HepG2 (cell line): ENCODE measurements at regions not wholly inside any gene's neighbourhood (a gene's known extent, or its start where the extent isn't known, plus 50 kb on each side); places are given as distances from the start of the nearest gene placed in this dataset.

ENCODE experiments used
- ADNP ChIP-seq: sonication (generic); formaldehyde crosslinking; IDR thresholded peaks from 2 replicates; pipeline ENCODE4 v1.4.0; 2020; ENCODE audit warnings: missing genetic modification reagents
- ASH2L ChIP-seq: fragments of 300-600, 200-600 bp; sonication (generic); IDR thresholded peaks from 2 replicates; pipeline ENCODE4 v1.7.0; 2017; ENCODE audit warnings: low read depth, mild to moderate bottlenecking, moderate library complexity, mixed read lengths, low read length; ENCODE audit not compliant: insufficient read length
- ESRRA ChIP-seq: sonication (generic); formaldehyde crosslinking; IDR thresholded peaks from 2 replicates; pipeline ENCODE4 v1.5.1; 2020; ENCODE audit warnings: mild to moderate bottlenecking, low read depth, missing genetic modification reagents
- FOXK1 ChIP-seq: sonication (generic); formaldehyde crosslinking; IDR thresholded peaks from 2 replicates; pipeline ENCODE4 v1.4.0; 2020; ENCODE audit warnings: low read depth, missing genetic modification reagents, borderline replicate concordance
- HBP1 ChIP-seq: IDR thresholded peaks from 2 replicates; pipeline ENCODE4 v1.6.1; 2016; ENCODE audit warnings: low read depth, control low read depth
- LBX2 ChIP-seq: sonication (generic); formaldehyde crosslinking; IDR thresholded peaks from 2 replicates; pipeline ENCODE4 v1.5.0; 2020; ENCODE audit warnings: missing genetic modification reagents, mild to moderate bottlenecking, borderline replicate concordance
- MTF2 ChIP-seq: sonication (generic); formaldehyde crosslinking; IDR thresholded peaks from 2 replicates; pipeline ENCODE4 v1.5.0; 2020; ENCODE audit warnings: missing genetic modification reagents, borderline replicate concordance
- NAIF1 ChIP-seq: sonication (generic); formaldehyde crosslinking; IDR thresholded peaks from 2 replicates; pipeline ENCODE4 v1.5.0; 2020; ENCODE audit warnings: mild to moderate bottlenecking, missing genetic modification reagents, borderline replicate concordance
- NCOA1 ChIP-seq: sonication (generic); formaldehyde crosslinking; IDR thresholded peaks from 2 replicates; pipeline ENCODE4 v1.9.0; 2021; ENCODE audit warnings: missing genetic modification reagents
- NR2C2 ChIP-seq: sonication (generic); formaldehyde crosslinking; IDR thresholded peaks from 2 replicates; pipeline ENCODE4 v1.4.0; 2020; ENCODE audit warnings: missing genetic modification reagents, mild to moderate bottlenecking, moderate library complexity, borderline replicate concordance
- RARG ChIP-seq: sonication (generic); formaldehyde crosslinking; IDR thresholded peaks from 2 replicates; pipeline ENCODE4 v1.4.0; 2020; ENCODE audit warnings: low read depth, mild to moderate bottlenecking, missing genetic modification reagents
- SAP130 ChIP-seq: IDR thresholded peaks from 2 replicates; pipeline ENCODE4 v1.6.1; 2016; ENCODE audit warnings: low read depth
- SMAD3 ChIP-seq: sonication (generic); formaldehyde crosslinking; IDR thresholded peaks from 2 replicates; pipeline ENCODE4 v1.4.0; 2020; ENCODE audit warnings: missing genetic modification reagents
- SP4 ChIP-seq: sonication (generic); formaldehyde crosslinking; IDR thresholded peaks from 2 replicates; pipeline ENCODE4 v1.8.1; 2023; ENCODE audit warnings: mild to moderate bottlenecking, missing genetic modification reagents
- TAF1 ChIP-seq: sonication (generic); formaldehyde crosslinking; IDR thresholded peaks from 2 replicates; pipeline ENCODE4 v1.4.0; 2020; ENCODE audit warnings: missing genetic modification reagents
- TBX3 ChIP-seq: fragments of 450-650 bp; IDR thresholded peaks from 2 replicates; pipeline ENCODE4 v1.6.1; 2017; ENCODE audit warnings: antibody characterized with exemption, mild to moderate bottlenecking, inconsistent platforms, borderline replicate concordance
- TFDP2 ChIP-seq: sonication (generic); formaldehyde crosslinking; IDR thresholded peaks from 2 replicates; pipeline ENCODE4 v1.4.0; 2020; ENCODE audit warnings: missing genetic modification reagents
- ZFP36L1 ChIP-seq: sonication (generic); formaldehyde crosslinking; IDR thresholded peaks from 2 replicates; pipeline ENCODE4 v1.8.0; 2022; ENCODE audit warnings: mild to moderate bottlenecking, missing genetic modification reagents, moderate library complexity
- ZNF10 ChIP-seq: sonication (generic); formaldehyde crosslinking; IDR thresholded peaks from 2 replicates; pipeline ENCODE4 v1.4.0; 2020; ENCODE audit warnings: mild to moderate bottlenecking, low read depth, missing genetic modification reagents, borderline replicate concordance
- ZNF280B ChIP-seq: sonication (generic); formaldehyde crosslinking; IDR thresholded peaks from 2 replicates; pipeline ENCODE4 v1.5.0; 2020; ENCODE audit warnings: missing genetic modification reagents, mild to moderate bottlenecking, borderline replicate concordance
- ZNF33A ChIP-seq: sonication (generic); formaldehyde crosslinking; IDR thresholded peaks from 2 replicates; pipeline ENCODE4 v1.5.1; 2020; ENCODE audit warnings: missing genetic modification reagents, mild to moderate bottlenecking, moderate library complexity, borderline replicate concordance
- ZNF432 ChIP-seq: sonication (generic); formaldehyde crosslinking; IDR thresholded peaks from 2 replicates; pipeline ENCODE4 v1.5.0; 2020; ENCODE audit warnings: missing genetic modification reagents, mild to moderate bottlenecking, borderline replicate concordance
- ZNF549 ChIP-seq: sonication (generic); formaldehyde crosslinking; IDR thresholded peaks from 2 replicates; pipeline ENCODE4 v1.5.0; 2020; ENCODE audit warnings: missing genetic modification reagents
- ZNF558 ChIP-seq: sonication (generic); formaldehyde crosslinking; IDR thresholded peaks from 2 replicates; pipeline ENCODE4 v1.9.0; 2022; ENCODE audit warnings: mild to moderate bottlenecking, missing genetic modification reagents, borderline replicate concordance
- ZNF629 ChIP-seq: sonication (generic); formaldehyde crosslinking; conservative IDR thresholded peaks from 2 replicates; pipeline ENCODE4 v1.5.0; 2020; ENCODE audit warnings: missing genetic modification reagents
- ZNF709 ChIP-seq: sonication (generic); formaldehyde crosslinking; IDR thresholded peaks from 2 replicates; pipeline ENCODE4 v1.5.0; 2020; ENCODE audit warnings: mild to moderate bottlenecking, missing genetic modification reagents
- ZNF761 ChIP-seq: sonication (generic); formaldehyde crosslinking; conservative IDR thresholded peaks from 2 replicates; pipeline ENCODE4 v1.4.0; 2020; ENCODE audit warnings: mild to moderate bottlenecking, missing genetic modification reagents

GRCh38 chr12:124389138-124389724 is 94.3 kb downstream of the RFLNA start (continued):
- TF ChIP-seq LBX2 (CRISPR knock-in tag) (no peak), SP4 (CRISPR knock-in tag) (no peak), ZNF549 (CRISPR knock-in tag) (no peak), ZNF761 (CRISPR knock-in tag) (peak; percentile 75; the same call in 1 of the 2 replicates), ZNF558 (no peak), TFDP2 (peak; percentile 26; the same call in 1 of the 2 replicates), ADNP (CRISPR knock-in tag) (no peak), FOXK1 (CRISPR knock-in tag) (0 out of 2 replicates have a peak, but pooled peaks have one; percentile 19), ZNF33A (CRISPR knock-in tag) (no peak), MTF2 (no peak), SMAD3 (CRISPR knock-in tag) (no peak), ZNF629 (CRISPR knock-in tag) (peak; percentile 43; the same call in 1 of the 2 replicates), ZNF280B (CRISPR knock-in tag) (0 out of 2 replicates have a peak, but pooled peaks have one; percentile 60), TAF1 (peak; percentile 29; the same call in 1 of the 2 replicates), NR2C2 (CRISPR knock-in tag) (peak; percentile 40; the same call in 1 of the 2 replicates), ZNF10 (no peak), RARG (no peak), HBP1 (CRISPR knock-in tag) (0 out of 2 replicates have a peak, but pooled peaks have one; percentile 7), ASH2L (peak; percentile 65), SAP130 (CRISPR knock-in tag) (peak; percentile 69), TBX3 (no peak), ZNF432 (CRISPR knock-in tag) (no peak), NCOA1 (0 out of 2 replicates have a peak, but pooled peaks have one; percentile 50), ZFP36L1 (no peak), NAIF1 (CRISPR knock-in tag) (peak; percentile 66; the same call in 1 of the 2 replicates), ZNF709 (CRISPR knock-in tag) (peak; percentile 63; the same call in 1 of the 2 replicates), ESRRA (CRISPR knock-in tag) (peak; percentile 29; the same call in 1 of the 2 replicates)
